Osteocyte (in vitro differentiated cells): ENCODE measurements at regions not wholly inside any gene's neighbourhood (a gene's known extent, or its start where the extent isn't known, plus 50 kb on each side); places are given as distances from the start of the nearest gene placed in this dataset.
"Not testable (repeated sequence)": the region's sequence is repeated elsewhere in the genome, so short reads cannot be mapped to it uniquely, and the experiment has no call there.

Experiments
- DNase-seq: peaks from one replicate; pipeline ENCODE4 v3.0.0; 2021; ENCODE audit warnings: mixed read lengths; ENCODE audit not compliant: unreplicated experiment; ENCODE audit errors: extremely low spot score
- H3K27ac Mint-ChIP-seq: one replicate; pipeline ENCODE4 v1.8.0; 2021; ENCODE audit warnings: mild to moderate bottlenecking, mixed read lengths; ENCODE audit not compliant: unreplicated experiment
- H3K27me3 Mint-ChIP-seq: one replicate; pipeline ENCODE4 v1.8.0; 2021; ENCODE audit warnings: mixed read lengths; ENCODE audit not compliant: unreplicated experiment
- H3K36me3 Mint-ChIP-seq: one replicate; pipeline ENCODE4 v1.8.0; 2021; ENCODE audit warnings: mixed read lengths; ENCODE audit not compliant: unreplicated experiment
- H3K4me1 Mint-ChIP-seq: one replicate; pipeline ENCODE4 v1.8.0; 2021; ENCODE audit warnings: mixed read lengths; ENCODE audit not compliant: unreplicated experiment
- H3K4me3 Mint-ChIP-seq: one replicate; pipeline ENCODE4 v1.8.0; 2021; ENCODE audit warnings: mild to moderate bottlenecking, moderate library complexity, mixed read lengths; ENCODE audit not compliant: unreplicated experiment
- H3K9me3 Mint-ChIP-seq: one replicate; pipeline ENCODE4 v1.8.0; 2021; ENCODE audit warnings: mixed read lengths; ENCODE audit not compliant: unreplicated experiment

GRCh38 chr3:91348064-91348463 lies 2240.6 kb downstream of the EPHA3 start:
- not testable (repeated sequence) for H3K27ac Mint-ChIP-seq, H3K27me3 Mint-ChIP-seq, DNase-seq, H3K4me3 Mint-ChIP-seq, H3K4me1 Mint-ChIP-seq, H3K36me3 Mint-ChIP-seq
- H3K9me3 Mint-ChIP-seq: peaks cover 32% of the 10 kb centered on the region

- H3K4me3 Mint-ChIP-seq, H3K4me1 Mint-ChIP-seq, H3K27ac Mint-ChIP-seq, H3K27me3 Mint-ChIP-seq, H3K36me3 Mint-ChIP-seq, DNase-seq: not testable (repeated sequence)
- peaks cover 27% of the 10 kb centered on the region for H3K9me3 Mint-ChIP-seq
Measured at GRCh38 chr3:91349072-91349471, 2241.7 kb downstream of the EPHA3 start.

- H3K27ac Mint-ChIP-seq, H3K36me3 Mint-ChIP-seq, H3K4me1 Mint-ChIP-seq, DNase-seq, H3K27me3 Mint-ChIP-seq, H3K4me3 Mint-ChIP-seq: not testable (repeated sequence)
- peaks cover 30% of the 10 kb centered on the region for H3K9me3 Mint-ChIP-seq
Measured at GRCh38 chr3:91352161-91352560, 2244.7 kb downstream of the EPHA3 start.

- DNase-seq, H3K27me3 Mint-ChIP-seq, H3K4me1 Mint-ChIP-seq, H3K36me3 Mint-ChIP-seq, H3K4me3 Mint-ChIP-seq, H3K27ac Mint-ChIP-seq: not testable (repeated sequence)
- H3K9me3 Mint-ChIP-seq: peaks cover 50% of the 10 kb centered on the region
Measured at GRCh38 chr3:91359278-91359677, 2251.9 kb downstream of the EPHA3 start.

GRCh38 chr3:91383100-91383894 lies 2275.9 kb downstream of the EPHA3 start:
- not testable (repeated sequence) for H3K27me3 Mint-ChIP-seq, H3K27ac Mint-ChIP-seq, H3K4me3 Mint-ChIP-seq, H3K4me1 Mint-ChIP-seq, DNase-seq, H3K36me3 Mint-ChIP-seq
- H3K9me3 Mint-ChIP-seq: peaks cover 32% of the 10 kb centered on the region

- H3K36me3 Mint-ChIP-seq, H3K27me3 Mint-ChIP-seq, H3K4me1 Mint-ChIP-seq, H3K4me3 Mint-ChIP-seq, H3K27ac Mint-ChIP-seq, DNase-seq: not testable (repeated sequence)
- H3K9me3 Mint-ChIP-seq: peaks cover 25% of the 10 kb centered on the region
Measured at GRCh38 chr3:91403938-91404337, 2296.5 kb downstream of the EPHA3 start.

GRCh38 chr3:91442063-91442462 lies 2334.6 kb downstream of the EPHA3 start:
- H3K9me3 Mint-ChIP-seq: peaks cover 25% of the 10 kb centered on the region
- DNase-seq, H3K4me1 Mint-ChIP-seq, H3K27ac Mint-ChIP-seq, H3K27me3 Mint-ChIP-seq, H3K36me3 Mint-ChIP-seq, H3K4me3 Mint-ChIP-seq: not testable (repeated sequence)

GRCh38 chr3:91442483-91442882 lies 2335.1 kb downstream of the EPHA3 start:
- peaks cover 21% of the 10 kb centered on the region for H3K9me3 Mint-ChIP-seq
- not testable (repeated sequence) for H3K36me3 Mint-ChIP-seq, H3K4me1 Mint-ChIP-seq, DNase-seq, H3K27ac Mint-ChIP-seq, H3K27me3 Mint-ChIP-seq, H3K4me3 Mint-ChIP-seq

GRCh38 chr3:91448379-91448778 lies 2341.0 kb downstream of the EPHA3 start:
- not testable (repeated sequence) for H3K27ac Mint-ChIP-seq, DNase-seq, H3K4me3 Mint-ChIP-seq, H3K36me3 Mint-ChIP-seq, H3K4me1 Mint-ChIP-seq, H3K27me3 Mint-ChIP-seq
- H3K9me3 Mint-ChIP-seq: peaks cover 15% of the 10 kb centered on the region

GRCh38 chr3:91466517-91466916 lies 2359.1 kb downstream of the EPHA3 start:
- DNase-seq, H3K4me3 Mint-ChIP-seq, H3K27ac Mint-ChIP-seq, H3K27me3 Mint-ChIP-seq, H3K4me1 Mint-ChIP-seq, H3K36me3 Mint-ChIP-seq: not testable (repeated sequence)
- H3K9me3 Mint-ChIP-seq: peaks cover 12% of the 10 kb centered on the region

GRCh38 chr3:91469251-91469650 lies 2361.8 kb downstream of the EPHA3 start:
- H3K4me1 Mint-ChIP-seq, H3K27ac Mint-ChIP-seq: not testable (repeated sequence)

GRCh38 chr3:91485026-91485425 lies 2377.6 kb downstream of the EPHA3 start:
- peaks cover 20% of the 10 kb centered on the region for H3K9me3 Mint-ChIP-seq

More at GRCh38 chr3:91469251-91469650, 2361.8 kb downstream of the EPHA3 start:
- not testable (repeated sequence) for H3K36me3 Mint-ChIP-seq, H3K27me3 Mint-ChIP-seq, DNase-seq, H3K4me3 Mint-ChIP-seq
- H3K9me3 Mint-ChIP-seq: peaks cover 24% of the 10 kb centered on the region

More at GRCh38 chr3:91485026-91485425, 2377.6 kb downstream of the EPHA3 start:
- not testable (repeated sequence) for H3K4me1 Mint-ChIP-seq, H3K4me3 Mint-ChIP-seq, H3K27me3 Mint-ChIP-seq, DNase-seq, H3K36me3 Mint-ChIP-seq, H3K27ac Mint-ChIP-seq
